Tibial nerve (tissue), 4 donors: ENCODE measurements at regions not wholly inside any gene's neighbourhood (a gene's known extent, or its start where the extent isn't known, plus 50 kb on each side); places are given as distances from the start of the nearest gene placed in this dataset.

Experiments used
- DNase-seq, 2 donors: peaks; one replicate each; pipeline ENCODE4 v3.0.0-alpha.2; 2019; ENCODE audit warnings: low spot score in 2 of 2
- H3K27ac ChIP-seq, 4 donors: fragments of 200-600 bp; sonication (generic) in 3 of 4; one replicate each; pipeline ENCODE4 v1.5.1; 2017 to 2019; ENCODE audit warnings: mild to moderate bottlenecking in 1 of 4
- H3K27me3 ChIP-seq, 2 donors: fragments of 200-600 bp; sonication (generic) in 1 of 2; one replicate each; pipeline versions ENCODE4 v1.5.1 to v1.6.0; 2017 to 2019
- H3K36me3 ChIP-seq, 3 donors: fragments of 200-600 bp; sonication (generic); one replicate each; pipeline ENCODE4 v1.5.1; 2018 to 2019
- H3K4me1 ChIP-seq, 4 donors: fragments of 200-600 bp; sonication (generic) in 3 of 4; one replicate each; pipeline ENCODE4 v1.5.1; 2017 to 2019
- H3K4me3 ChIP-seq, 4 donors: fragments of 200-600 bp; sonication (generic) in 3 of 4; one replicate each; pipeline ENCODE4 v1.5.1; 2017 to 2019; ENCODE audit warnings: mild to moderate bottlenecking in 1 of 4, moderate library complexity in 1 of 4
- H3K9me3 ChIP-seq, 4 donors: fragments of 200-600 bp; sonication (generic) in 3 of 4; one replicate each; pipeline ENCODE4 v1.5.1; 2017 to 2019
- CTCF ChIP-seq, 5 experiments: fragments of 200-600 bp in 3 of 5; fragments of 450-650 bp in 2 of 5; sonication (generic) in 3 of 5; IDR thresholded peaks; one replicate each; pipeline ENCODE4 v1.5.1; 2016 to 2019; ENCODE audit warnings: antibody characterized with exemption in 5 of 5, mild to moderate bottlenecking in 3 of 5, moderate library complexity in 2 of 5
- EP300 ChIP-seq, 2 donors: sonication (generic); formaldehyde crosslinking; IDR thresholded peaks; one replicate each; pipeline ENCODE4 v1.6.1; 2017; ENCODE audit warnings: antibody characterized with exemption in 2 of 2, mild to moderate bottlenecking in 1 of 2
- POLR2A ChIP-seq, 2 donors: fragments of 450-650 bp; IDR thresholded peaks; one replicate each; pipeline ENCODE4 v1.6.1; 2017; ENCODE audit warnings: antibody characterized with exemption in 2 of 2, mild to moderate bottlenecking in 2 of 2, moderate library complexity in 2 of 2
- WGBS, 2 donors: methylation state at CpG; one replicate each; pipeline ENCODE4 v1.1.5; 2018; 5-methylcytosine and 5-hydroxymethylcytosine counted together

GRCh38 chr4:130203571-130203970 lies 1107.6 kb downstream of the C4orf33 start:
- peaks cover 0 to 25% (median 0%) of the 10 kb centered on the region in 4 donors for H3K9me3 ChIP-seq
- no peaks in the 10 kb centered on the region for H3K27me3 ChIP-seq
- no peak for TF ChIP-seq CTCF (IDR thresholded peaks at IDR 0.05)
- TF ChIP-seq POLR2A (IDR thresholded peaks at IDR 0.05) = no peak
- no peak for TF ChIP-seq EP300 (IDR thresholded peaks at IDR 0.05)
- H3K36me3 ChIP-seq = no peaks in the 10 kb centered on the region
- WGBS, 2 donors = 76 to 81% methylated on average over 3 of the region's 3 CpGs
- H3K4me1 ChIP-seq = no peaks in the 10 kb centered on the region
- H3K27ac ChIP-seq = no peak overlapping the region
- H3K4me3 ChIP-seq = no peak overlapping the region
- DNase-seq = no peak

- TF ChIP-seq CTCF (IDR thresholded peaks at IDR 0.05) (no peak), POLR2A (IDR thresholded peaks at IDR 0.05) (no peak), EP300 (IDR thresholded peaks at IDR 0.05) (no peak)
- peaks cover 0 to 10% (median 2%) of the 10 kb centered on the region in 4 donors for H3K4me1 ChIP-seq
- WGBS, 2 donors = 10 to 23% methylated on average over 1 of the region's 1 CpG
- DNase-seq = no peak
- no peaks in the 10 kb centered on the region for H3K27me3 ChIP-seq
- H3K9me3 ChIP-seq = no peaks in the 10 kb centered on the region
- no peak overlapping the region for H3K27ac ChIP-seq
- no peak overlapping the region for H3K4me3 ChIP-seq
- H3K36me3 ChIP-seq = no peaks in the 10 kb centered on the region
Observed at GRCh38 chr4:130210864-130211263, 1114.9 kb downstream of the C4orf33 start.

GRCh38 chr4:130214268-130214667 lies 1118.3 kb downstream of the C4orf33 start:
- no peaks in the 10 kb centered on the region for H3K36me3 ChIP-seq
- no peak for TF ChIP-seq EP300 (IDR thresholded peaks at IDR 0.05)
- TF ChIP-seq POLR2A (IDR thresholded peaks at IDR 0.05) = no peak
- TF ChIP-seq CTCF (IDR thresholded peaks at IDR 0.05) = no peak
- H3K4me1 ChIP-seq = peaks cover 0 to 10% (median 2%) of the 10 kb centered on the region in 4 donors
- no peak for DNase-seq
- H3K27ac ChIP-seq = no peak overlapping the region
- H3K9me3 ChIP-seq = no peaks in the 10 kb centered on the region
- WGBS, 2 donors = 52% methylated on average over 3 of the region's 3 CpGs
- no peaks in the 10 kb centered on the region for H3K27me3 ChIP-seq
- no peak overlapping the region for H3K4me3 ChIP-seq

GRCh38 chr4:130233377-130234047 lies 1137.6 kb downstream of the C4orf33 start:
- H3K9me3 ChIP-seq = no peaks in the 10 kb centered on the region
- no peaks in the 10 kb centered on the region for H3K36me3 ChIP-seq
- no peak for TF ChIP-seq CTCF (IDR thresholded peaks at IDR 0.05)
- no peak for TF ChIP-seq POLR2A (IDR thresholded peaks at IDR 0.05)
- no peak for TF ChIP-seq EP300 (IDR thresholded peaks at IDR 0.05)
- H3K27ac ChIP-seq = no peak overlapping the region
- no peaks in the 10 kb centered on the region for H3K27me3 ChIP-seq
- no peaks in the 10 kb centered on the region for H3K4me1 ChIP-seq
- H3K4me3 ChIP-seq = no peak overlapping the region
- WGBS, 2 donors = 64 to 72% methylated on average over 3 of the region's 3 CpGs
- DNase-seq = no peak

GRCh38 chr4:130238121-130238520 lies 1142.2 kb downstream of the C4orf33 start:
- TF ChIP-seq EP300 (IDR thresholded peaks at IDR 0.05) (no peak), CTCF (IDR thresholded peaks at IDR 0.05) (no peak), POLR2A (IDR thresholded peaks at IDR 0.05) (no peak)
- Histone ChIP-seq H3K36me3 (no peaks in the 10 kb centered on the region), H3K27me3 (no peaks in the 10 kb centered on the region), H3K4me1 (no peaks in the 10 kb centered on the region), H3K4me3 (no peak overlapping the region), H3K9me3 (no peaks in the 10 kb centered on the region), H3K27ac (no peak overlapping the region)
- whole genome bisulfite sequencing, 2 donors = 25 to 28% methylated on average over 3 of the region's 3 CpGs
- no peak for DNase-seq
